ENCODE measurements at regions not wholly inside any gene's neighbourhood (a gene's known extent, or its start where the extent isn't known, plus 50 kb on each side); places are given as distances from the start of the nearest gene placed in this dataset.
"Not testable (repeated sequence)": the region's sequence is repeated elsewhere in the genome, so short reads cannot be mapped to it uniquely, and the experiment has no call there.

DNA sequence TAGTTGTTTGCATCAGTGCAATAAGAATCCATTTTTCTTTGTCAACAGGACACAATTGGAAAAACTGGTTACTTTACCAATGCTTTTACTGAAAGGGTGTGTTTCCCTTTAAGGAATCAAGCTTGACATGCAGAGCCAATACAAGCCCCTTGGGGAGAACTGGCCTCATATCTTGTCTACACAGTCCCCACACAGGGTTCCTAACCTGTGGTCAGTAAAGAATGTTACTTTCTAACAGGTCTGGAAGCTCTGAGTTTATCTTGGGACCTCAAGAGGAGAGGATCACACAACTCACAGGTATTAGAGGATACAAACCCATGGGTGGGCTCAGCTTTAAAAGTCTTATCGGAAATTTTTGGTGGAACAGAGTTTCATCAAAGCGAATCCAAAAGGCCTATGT, 78.1 kb upstream of the PRL start:
- not testable (repeated sequence) for TF ChIP-seq POLR2A (IDR thresholded peaks at IDR 0.05)
- TF ChIP-seq, protein P1, sequence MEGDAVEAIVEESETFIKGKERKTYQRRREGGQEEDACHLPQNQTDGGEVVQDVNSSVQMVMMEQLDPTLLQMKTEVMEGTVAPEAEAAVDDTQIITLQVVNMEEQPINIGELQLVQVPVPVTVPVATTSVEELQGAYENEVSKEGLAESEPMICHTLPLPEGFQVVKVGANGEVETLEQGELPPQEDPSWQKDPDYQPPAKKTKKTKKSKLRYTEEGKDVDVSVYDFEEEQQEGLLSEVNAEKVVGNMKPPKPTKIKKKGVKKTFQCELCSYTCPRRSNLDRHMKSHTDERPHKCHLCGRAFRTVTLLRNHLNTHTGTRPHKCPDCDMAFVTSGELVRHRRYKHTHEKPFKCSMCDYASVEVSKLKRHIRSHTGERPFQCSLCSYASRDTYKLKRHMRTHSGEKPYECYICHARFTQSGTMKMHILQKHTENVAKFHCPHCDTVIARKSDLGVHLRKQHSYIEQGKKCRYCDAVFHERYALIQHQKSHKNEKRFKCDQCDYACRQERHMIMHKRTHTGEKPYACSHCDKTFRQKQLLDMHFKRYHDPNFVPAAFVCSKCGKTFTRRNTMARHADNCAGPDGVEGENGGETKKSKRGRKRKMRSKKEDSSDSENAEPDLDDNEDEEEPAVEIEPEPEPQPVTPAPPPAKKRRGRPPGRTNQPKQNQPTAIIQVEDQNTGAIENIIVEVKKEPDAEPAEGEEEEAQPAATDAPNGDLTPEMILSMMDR (IDR thresholded peaks at IDR 0.05) = not testable (repeated sequence)
